Mesenchymal stem cell (in vitro differentiated cells and primary cell): ENCODE measurements at regions not wholly inside any gene's neighbourhood (a gene's known extent, or its start where the extent isn't known, plus 50 kb on each side); places are given as distances from the start of the nearest gene placed in this dataset.

Source experiments
- DNase-seq: peaks from one replicate; pipeline ENCODE4 v3.0.0-alpha.2; 2013
- H2AFZ ChIP-seq: one replicate; pipeline ENCODE4 v1.6.1; 2013; ENCODE audit warnings: low read depth, mild to moderate bottlenecking, control low read depth, inconsistent platforms, low read length, moderate library complexity
- H2AK5ac ChIP-seq: 2 replicates; pipeline ENCODE4 v1.6.1; 2013; ENCODE audit warnings: low read length, moderate library complexity, mild to moderate bottlenecking, inconsistent platforms; ENCODE audit not compliant: severe bottlenecking
- H2BK120ac ChIP-seq: one replicate; pipeline ENCODE4 v1.6.1; 2013; ENCODE audit warnings: low read depth, mild to moderate bottlenecking, inconsistent platforms, low read length, moderate library complexity
- H2BK12ac ChIP-seq, 2 experiments: one replicate each; pipeline ENCODE4 v1.6.1; 2013; ENCODE audit warnings: inconsistent platforms in 2 of 2, low read length in 2 of 2, mild to moderate bottlenecking in 2 of 2, moderate library complexity in 2 of 2, control low read depth in 1 of 2
- H2BK15ac ChIP-seq: one replicate; pipeline ENCODE4 v1.6.1; 2013; ENCODE audit warnings: mild to moderate bottlenecking, low read depth, inconsistent platforms; ENCODE audit not compliant: poor library complexity, severe bottlenecking
- H2BK5ac ChIP-seq: 2 replicates; pipeline ENCODE4 v1.6.1; 2013; ENCODE audit warnings: low read depth, mild to moderate bottlenecking, low read length, control low read depth, inconsistent platforms; ENCODE audit not compliant: poor library complexity, severe bottlenecking
- H3K14ac ChIP-seq, 2 experiments: one replicate each; pipeline ENCODE4 v1.6.1; 2013; ENCODE audit warnings: inconsistent platforms in 2 of 2, low read length in 2 of 2, control low read depth in 1 of 2, mild to moderate bottlenecking in 1 of 2, moderate library complexity in 1 of 2
- H3K18ac ChIP-seq, 2 experiments: one replicate each; pipeline ENCODE4 v1.6.1; 2013; ENCODE audit warnings: inconsistent platforms in 2 of 2, low read length in 2 of 2, control low read depth in 1 of 2, low read depth in 1 of 2, mild to moderate bottlenecking in 1 of 2
- H3K23ac ChIP-seq, 2 experiments: one replicate each; pipeline ENCODE4 v1.6.1; 2013; ENCODE audit warnings: inconsistent platforms in 2 of 2, low read length in 2 of 2, mild to moderate bottlenecking in 2 of 2, moderate library complexity in 2 of 2, control low read depth in 1 of 2
- H3K27ac ChIP-seq: 2 replicates; pipeline ENCODE4 v1.5.1; 2013; ENCODE audit warnings: mild to moderate bottlenecking, moderate library complexity, low read length, control low read depth, inconsistent platforms; ENCODE audit not compliant: poor library complexity, severe bottlenecking
- H3K27me3 ChIP-seq, 2 experiments: 2 replicates each; pipeline versions ENCODE4 v1.6.1 to v1.7.0; 2013; ENCODE audit warnings: low read length in 2 of 2, mild to moderate bottlenecking in 2 of 2, moderate library complexity in 2 of 2, control low read depth in 1 of 2, inconsistent platforms in 1 of 2; ENCODE audit not compliant: control insufficient read depth in 1 of 2, insufficient read depth in 1 of 2
- H3K36me3 ChIP-seq, 2 experiments: 2 replicates each; pipeline versions ENCODE4 v1.6.1 to v1.7.0; 2013; ENCODE audit warnings: low read length in 2 of 2, control low read depth in 1 of 2, inconsistent platforms in 1 of 2, low read depth in 1 of 2, mild to moderate bottlenecking in 1 of 2; ENCODE audit not compliant: insufficient read depth in 2 of 2, control insufficient read depth in 1 of 2
- H3K4ac ChIP-seq, 2 experiments: one replicate each; pipeline ENCODE4 v1.6.1; 2013; ENCODE audit warnings: inconsistent platforms in 2 of 2, low read length in 2 of 2, mild to moderate bottlenecking in 2 of 2, moderate library complexity in 2 of 2, control low read depth in 1 of 2, low read depth in 1 of 2
- H3K4me1 ChIP-seq: 2 replicates; pipeline ENCODE4 v1.6.1; 2013; ENCODE audit warnings: low read depth, low read length, control low read depth; ENCODE audit not compliant: control insufficient read depth, insufficient read depth
- H3K4me2 ChIP-seq: 2 replicates; pipeline ENCODE4 v1.6.1; 2013; ENCODE audit warnings: low read length, mild to moderate bottlenecking, inconsistent platforms; ENCODE audit not compliant: poor library complexity, severe bottlenecking
- H3K4me3 ChIP-seq, 2 experiments: 2 replicates each; pipeline versions ENCODE4 v1.5.1 to v1.7.0; 2013; ENCODE audit warnings: low read length in 2 of 2, mild to moderate bottlenecking in 2 of 2, control low read depth in 1 of 2, low read depth in 1 of 2; ENCODE audit not compliant: insufficient read depth in 1 of 2
- H3K79me1 ChIP-seq: replicated peaks from 2 replicates; pipeline ENCODE4 v1.6.1; 2013; ENCODE audit warnings: mild to moderate bottlenecking, control low read depth, low read length, inconsistent platforms; ENCODE audit not compliant: poor library complexity, severe bottlenecking
- H3K9ac ChIP-seq: 2 replicates; pipeline ENCODE4 v1.7.0; 2013; ENCODE audit warnings: mild to moderate bottlenecking, low read length, moderate library complexity
- H3K9me3 ChIP-seq: 2 replicates; pipeline ENCODE4 v1.7.0; 2013; ENCODE audit warnings: mild to moderate bottlenecking, low read length; ENCODE audit not compliant: control insufficient read depth
- H4K8ac ChIP-seq: one replicate; pipeline ENCODE4 v1.6.1; 2013; ENCODE audit warnings: inconsistent platforms, mild to moderate bottlenecking, low read length, moderate library complexity
- H4K91ac ChIP-seq: one replicate; pipeline ENCODE4 v1.6.1; 2013; ENCODE audit warnings: mild to moderate bottlenecking, low read length, inconsistent platforms
- WGBS: methylation state at CpG from one replicate; pipeline ENCODE4 v1.1.7; 2013; ENCODE audit warnings: mixed read lengths; 5-methylcytosine and 5-hydroxymethylcytosine counted together

DNA sequence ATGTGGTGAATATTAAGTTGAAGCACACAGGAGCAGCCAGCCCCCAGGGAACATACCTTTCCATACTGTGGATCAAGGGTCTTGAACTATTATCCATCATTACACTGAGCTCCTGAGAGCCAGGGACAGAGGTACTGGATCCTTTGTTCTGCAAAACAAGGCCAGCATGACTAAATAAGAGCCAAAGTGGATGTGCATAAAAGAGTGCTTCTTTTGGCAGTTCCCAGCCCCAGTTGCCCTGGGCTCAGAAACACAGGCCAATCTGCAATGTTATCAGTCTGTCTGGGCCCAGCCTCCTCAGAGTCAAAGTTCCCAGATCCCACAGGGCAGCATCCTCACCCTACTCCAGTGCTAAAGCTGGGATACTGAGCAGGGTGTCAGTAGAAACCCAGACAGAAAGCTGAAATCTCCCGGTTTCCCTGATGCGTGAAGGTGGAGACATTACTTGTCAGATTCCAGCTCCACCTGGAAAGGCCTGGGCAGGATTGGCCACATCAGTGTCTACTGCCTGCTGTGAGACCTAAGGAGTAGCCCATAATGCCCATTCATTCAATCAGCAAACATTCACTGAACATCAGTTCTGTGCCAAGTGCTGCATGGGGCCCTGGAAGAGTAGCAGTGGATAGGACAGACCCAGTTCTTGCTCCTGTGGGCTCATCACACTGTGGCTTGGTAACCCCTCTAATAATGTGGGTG is 342.7 kb downstream of the CXCL12 start:
- H2BK5ac ChIP-seq, result no peak overlapping the region
- H3K23ac ChIP-seq, result no peak overlapping the region
- H3K9ac ChIP-seq, result no peak overlapping the region
- no peaks in the 10 kb centered on the region for H3K36me3 ChIP-seq
- H3K9me3 ChIP-seq, result peaks cover 6% of the 10 kb centered on the region
- H3K79me1 ChIP-seq, result no peaks in the 10 kb centered on the region
- no peak overlapping the region for H3K4ac ChIP-seq
- H2BK12ac ChIP-seq, result no peak overlapping the region
- no peak overlapping the region for H3K27ac ChIP-seq
- DNase-seq, result no peak
- H2BK15ac ChIP-seq, result no peak overlapping the region
- H3K14ac ChIP-seq, result no peak overlapping the region
- H2BK120ac ChIP-seq, result no peak overlapping the region
- WGBS, result 98% methylated on average over 2 of the region's 2 CpGs
- peaks cover 13 to 20% of the 10 kb centered on the region in 2 experiments for H3K27me3 ChIP-seq
- no peak overlapping the region for H4K91ac ChIP-seq
- peaks cover 7% of the 10 kb centered on the region for H3K4me1 ChIP-seq
- H2AFZ ChIP-seq, result no peak overlapping the region
- H3K18ac ChIP-seq, result no peak overlapping the region
- no peak overlapping the region for H2AK5ac ChIP-seq
- H3K4me3 ChIP-seq, result no peak overlapping the region
- H4K8ac ChIP-seq, result no peak overlapping the region
- H3K4me2 ChIP-seq, result no peak overlapping the region

DNA sequence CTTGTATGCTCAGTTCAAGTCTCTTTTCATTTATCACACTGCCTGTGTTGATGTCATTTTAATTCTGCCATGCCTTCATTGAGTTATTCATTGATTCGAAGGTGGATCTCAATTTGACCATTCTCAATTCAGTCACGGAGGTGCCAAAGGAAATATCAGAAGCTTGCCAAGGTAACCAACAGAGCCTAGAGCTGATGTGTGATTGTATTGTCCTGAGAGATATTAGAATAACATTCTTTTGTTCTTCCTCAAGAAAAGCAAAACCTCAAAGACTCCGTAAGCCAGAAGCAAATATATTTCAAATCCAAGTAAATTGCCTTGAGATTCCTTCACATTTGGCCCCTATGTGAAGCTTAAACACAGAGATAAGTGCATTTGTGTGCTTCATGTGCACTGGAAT is 345.3 kb downstream of the CXCL12 start:
- Histone ChIP-seq H3K9ac (no peak overlapping the region), H3K23ac (no peak overlapping the region), H3K18ac (no peak overlapping the region), H3K4ac (no peak overlapping the region), H3K4me1 (peaks cover 4% of the 10 kb centered on the region), H2BK5ac (no peak overlapping the region), H2BK120ac (no peak overlapping the region), H3K27ac (no peak overlapping the region), H3K79me1 (no peaks in the 10 kb centered on the region), H2AK5ac (no peak overlapping the region), H3K4me3 (no peak overlapping the region), H2AFZ (no peak overlapping the region), H3K9me3 (peaks cover 6% of the 10 kb centered on the region), H2BK12ac (no peak overlapping the region), H3K4me2 (no peak overlapping the region), H4K8ac (no peak overlapping the region), H3K36me3 (no peaks in the 10 kb centered on the region), H2BK15ac (no peak overlapping the region), H4K91ac (no peak overlapping the region), H3K27me3 (peaks cover 8 to 22% of the 10 kb centered on the region in 2 experiments), H3K14ac (no peak overlapping the region)
- DNase-seq, result no peak
- WGBS, result 79% methylated on average over 2 of the region's 3 CpGs

- no peak overlapping the region for H3K18ac ChIP-seq
- peaks cover 1% of the 10 kb centered on the region for H3K4me1 ChIP-seq
- H3K23ac ChIP-seq, result no peak overlapping the region
- H4K91ac ChIP-seq, result no peak overlapping the region
- H3K27ac ChIP-seq, result no peak overlapping the region
- H3K36me3 ChIP-seq, result no peaks in the 10 kb centered on the region
- 93% methylated on average over 3 of the region's 3 CpGs for WGBS
- no peak overlapping the region for H3K14ac ChIP-seq
- H2BK12ac ChIP-seq, result no peak overlapping the region
- H2BK120ac ChIP-seq, result no peak overlapping the region
- H2BK5ac ChIP-seq, result no peak overlapping the region
- peaks cover 0 to 13% of the 10 kb centered on the region in 2 experiments for H3K27me3 ChIP-seq
- no peak overlapping the region for H3K4me3 ChIP-seq
- no peak overlapping the region for H3K4me2 ChIP-seq
- no peak overlapping the region for H2AK5ac ChIP-seq
- H3K9me3 ChIP-seq, result peaks cover 6% of the 10 kb centered on the region
- no peaks in the 10 kb centered on the region for H3K79me1 ChIP-seq
- no peak overlapping the region for H3K9ac ChIP-seq
- no peak overlapping the region for H2BK15ac ChIP-seq
- no peak overlapping the region for H4K8ac ChIP-seq
- no peak for DNase-seq
- no peak overlapping the region for H2AFZ ChIP-seq
- H3K4ac ChIP-seq, result no peak overlapping the region
These were observed 348.5 kb downstream of the CXCL12 start for GRCh38 chr10:44036425-44036824.

DNA sequence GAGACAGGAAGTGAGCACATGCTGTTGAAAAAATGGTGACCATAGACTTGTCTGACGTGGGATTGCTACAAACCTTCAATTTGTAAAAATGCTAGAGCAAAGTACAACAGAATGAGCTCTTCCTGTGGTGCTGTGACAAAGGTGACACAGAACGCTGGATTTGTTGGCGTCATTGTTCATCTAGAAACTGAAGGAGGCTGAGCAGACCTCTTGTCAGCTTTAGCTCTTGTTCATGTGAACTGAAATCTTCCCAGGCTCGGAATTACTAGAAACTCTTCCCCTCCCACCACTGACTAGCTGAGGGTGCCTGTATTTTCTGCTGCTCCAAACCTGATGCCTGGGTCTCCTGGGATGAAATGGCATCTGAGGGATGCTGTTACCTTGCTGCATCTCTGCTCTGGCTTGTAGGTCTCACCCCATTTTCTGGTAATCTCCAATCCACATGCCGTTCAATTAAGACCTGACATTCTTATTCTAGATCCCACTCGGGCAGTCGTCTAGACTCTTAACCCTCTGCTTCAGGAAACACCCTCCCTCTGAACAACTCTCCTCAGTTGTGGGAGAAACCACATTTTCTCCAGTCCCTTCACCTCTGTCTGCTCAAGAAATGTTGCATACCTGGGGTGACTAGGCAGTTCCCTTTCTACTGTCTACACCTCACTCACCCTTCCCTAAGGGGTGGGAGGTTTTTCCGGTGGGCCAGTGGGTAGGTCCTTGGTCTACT is 349.3 kb downstream of the CXCL12 start:
- Histone ChIP-seq H3K4me2 (no peak overlapping the region), H3K9ac (no peak overlapping the region), H3K4ac (no peak overlapping the region), H2BK15ac (no peak overlapping the region), H3K4me1 (peaks cover 1% of the 10 kb centered on the region), H2AFZ (no peak overlapping the region), H3K18ac (no peak overlapping the region), H3K9me3 (peaks cover under 1% of the 10 kb centered on the region), H2BK5ac (no peak overlapping the region), H3K36me3 (no peaks in the 10 kb centered on the region), H2AK5ac (no peak overlapping the region), H2BK12ac (no peak overlapping the region), H2BK120ac (no peak overlapping the region), H3K4me3 (no peak overlapping the region), H3K27me3 (peaks cover 0 to 13% of the 10 kb centered on the region in 2 experiments), H3K14ac (no peak overlapping the region), H4K91ac (no peak overlapping the region), H4K8ac (no peak overlapping the region), H3K27ac (no peak overlapping the region), H3K79me1 (no peaks in the 10 kb centered on the region), H3K23ac (no peak overlapping the region)
- no peak for DNase-seq
- WGBS, result 80% methylated on average over 8 of the region's 8 CpGs
